Mucosa of rectum (tissue), 2 donors: ENCODE measurements at regions not wholly inside any gene's neighbourhood (a gene's known extent, or its start where the extent isn't known, plus 50 kb on each side); places are given as distances from the start of the nearest gene placed in this dataset.

Source experiments
- H3K27ac ChIP-seq, 2 donors: one replicate each; pipeline ENCODE4 v1.7.0; 2013; ENCODE audit warnings: inconsistent platforms in 2 of 2, low read depth in 2 of 2, low read length in 2 of 2
- H3K27me3 ChIP-seq, 2 donors: one replicate each; pipeline ENCODE4 v1.7.0; 2013; ENCODE audit warnings: low read length in 2 of 2; ENCODE audit not compliant: control insufficient read depth in 2 of 2, insufficient read depth in 2 of 2
- H3K36me3 ChIP-seq, 2 donors: one replicate each; pipeline ENCODE4 v1.7.0; 2013; ENCODE audit warnings: low read length in 2 of 2; ENCODE audit not compliant: control insufficient read depth in 2 of 2, insufficient read depth in 2 of 2
- H3K4me1 ChIP-seq, 2 donors: one replicate each; pipeline ENCODE4 v1.7.0; 2013; ENCODE audit warnings: low read length in 2 of 2, mild to moderate bottlenecking in 1 of 2; ENCODE audit not compliant: control insufficient read depth in 2 of 2, insufficient read depth in 2 of 2
- H3K4me3 ChIP-seq, 2 donors: one replicate each; pipeline ENCODE4 v1.7.0; 2013; ENCODE audit warnings: low read length in 2 of 2
- H3K9ac ChIP-seq, 2 donors: one replicate each; pipeline ENCODE4 v1.7.0; 2013; ENCODE audit warnings: low read length in 2 of 2, low read depth in 1 of 2, mild to moderate bottlenecking in 1 of 2
- H3K9me3 ChIP-seq, 2 donors: one replicate each; pipeline ENCODE4 v1.7.0; 2013; ENCODE audit warnings: low read length in 2 of 2; ENCODE audit not compliant: control insufficient read depth in 2 of 2
- donor health status: healthy.
- donor health status: Normal muscosa, but diverticular disease.

GRCh38 chr6:121020656-121021055, 313.6 kb downstream of the TBC1D32 start:
- H3K4me3 ChIP-seq = no peak overlapping the region
- no peak overlapping the region for H3K9ac ChIP-seq
- no peak overlapping the region for H3K27ac ChIP-seq
- H3K4me1 ChIP-seq = no peaks in the 10 kb centered on the region
- H3K9me3 ChIP-seq = no peaks in the 10 kb centered on the region
- no peaks in the 10 kb centered on the region for H3K27me3 ChIP-seq
- no peaks in the 10 kb centered on the region for H3K36me3 ChIP-seq

- no peak overlapping the region for H3K27ac ChIP-seq
- H3K36me3 ChIP-seq = no peaks in the 10 kb centered on the region
- no peaks in the 10 kb centered on the region for H3K27me3 ChIP-seq
- H3K9ac ChIP-seq = no peak overlapping the region
- no peaks in the 10 kb centered on the region for H3K9me3 ChIP-seq
- no peaks in the 10 kb centered on the region for H3K4me1 ChIP-seq
- H3K4me3 ChIP-seq = no peak overlapping the region
Measured at GRCh38 chr6:121008553-121008952, 325.7 kb downstream of the TBC1D32 start.

DNA sequence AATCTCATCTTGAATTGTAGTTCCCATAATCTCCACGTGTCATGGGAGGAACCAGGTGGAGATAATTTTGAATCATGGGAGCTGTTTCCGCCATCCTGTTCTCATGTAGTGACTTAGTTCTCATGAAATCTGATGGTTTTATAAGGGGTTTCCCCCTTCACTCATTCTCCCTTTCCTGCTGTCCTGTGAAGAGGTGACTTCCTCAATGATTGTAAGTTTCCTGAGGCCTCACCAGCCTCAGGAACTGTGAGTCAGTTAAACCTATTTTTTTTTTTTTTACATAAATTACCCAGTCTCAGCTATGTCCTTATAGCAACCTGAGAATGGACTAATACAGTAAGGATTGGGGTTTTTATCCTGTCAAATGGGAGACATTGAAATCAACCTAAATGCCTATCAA, 328.3 kb downstream of the TBC1D32 start:
- H3K9ac ChIP-seq = no peak overlapping the region
- no peaks in the 10 kb centered on the region for H3K4me1 ChIP-seq
- no peaks in the 10 kb centered on the region for H3K27me3 ChIP-seq
- H3K4me3 ChIP-seq = no peak overlapping the region
- no peak overlapping the region for H3K27ac ChIP-seq
- H3K36me3 ChIP-seq = no peaks in the 10 kb centered on the region
- H3K9me3 ChIP-seq = no peaks in the 10 kb centered on the region

GRCh38 chr6:121000381-121000780, 333.9 kb downstream of the TBC1D32 start:
- no peaks in the 10 kb centered on the region for H3K9me3 ChIP-seq
- H3K27ac ChIP-seq = no peak overlapping the region
- H3K9ac ChIP-seq = no peak overlapping the region
- no peaks in the 10 kb centered on the region for H3K27me3 ChIP-seq
- no peaks in the 10 kb centered on the region for H3K4me1 ChIP-seq
- H3K36me3 ChIP-seq = no peaks in the 10 kb centered on the region
- H3K4me3 ChIP-seq = no peak overlapping the region

DNA sequence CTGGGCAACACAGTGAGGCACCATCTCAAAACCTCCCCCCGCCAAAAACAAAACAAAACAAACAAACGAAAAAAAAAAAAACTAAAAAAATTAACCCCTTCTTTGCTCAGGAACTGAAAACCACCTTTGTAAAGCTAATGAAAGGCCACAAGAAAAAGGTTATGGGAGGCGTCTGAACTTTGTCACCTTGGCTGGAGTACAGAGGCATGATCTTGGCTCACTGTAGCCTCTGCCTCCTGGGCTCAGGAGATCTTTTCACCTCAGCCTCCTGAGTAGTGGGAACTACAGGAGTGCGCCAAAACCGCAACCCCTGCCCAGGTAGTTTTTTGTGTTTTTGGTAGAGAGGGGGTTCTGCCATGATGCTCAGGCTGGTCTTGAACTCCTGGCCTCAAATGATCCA, 337.9 kb downstream of the TBC1D32 start:
- Histone ChIP-seq H3K9me3 (no peaks in the 10 kb centered on the region), H3K4me1 (no peaks in the 10 kb centered on the region), H3K4me3 (no peak overlapping the region), H3K9ac (no peak overlapping the region), H3K27ac (no peak overlapping the region), H3K36me3 (no peaks in the 10 kb centered on the region), H3K27me3 (no peaks in the 10 kb centered on the region)

GRCh38 chr6:120994573-120994967, 339.7 kb downstream of the TBC1D32 start:
- Histone ChIP-seq H3K4me3 (no peak overlapping the region), H3K27ac (no peak overlapping the region)

GRCh38 chr6:120993929-120994572, 340.2 kb downstream of the TBC1D32 start:
- Histone ChIP-seq H3K36me3 (no peaks in the 10 kb centered on the region), H3K9me3 (no peaks in the 10 kb centered on the region), H3K4me1 (no peaks in the 10 kb centered on the region), H3K27me3 (no peaks in the 10 kb centered on the region), H3K27ac (no peak overlapping the region), H3K4me3 (no peak overlapping the region), H3K9ac (no peak overlapping the region)

More at GRCh38 chr6:120994573-120994967, 339.7 kb downstream of the TBC1D32 start:
- no peak overlapping the region for H3K9ac ChIP-seq
- H3K36me3 ChIP-seq = no peaks in the 10 kb centered on the region
- no peaks in the 10 kb centered on the region for H3K4me1 ChIP-seq
- no peaks in the 10 kb centered on the region for H3K27me3 ChIP-seq
- H3K9me3 ChIP-seq = no peaks in the 10 kb centered on the region

DNA sequence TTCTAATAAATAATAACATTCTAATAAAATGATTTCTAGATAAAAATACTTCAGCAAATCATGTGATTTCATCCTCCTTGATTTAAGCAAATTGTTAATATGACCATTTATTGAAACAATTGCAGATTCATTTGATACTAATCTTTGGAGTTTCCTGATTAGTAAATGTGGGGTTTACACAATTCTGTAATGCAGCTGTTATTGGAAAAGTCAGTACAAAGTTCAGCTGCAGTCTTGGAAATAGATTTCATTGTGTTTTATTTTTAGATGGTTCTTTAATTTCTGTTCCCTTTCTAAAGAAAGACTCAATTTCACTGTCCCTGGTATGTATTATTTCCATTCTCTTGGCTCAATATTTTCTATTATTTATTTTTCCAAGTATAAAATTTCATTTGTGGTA, 342.0 kb downstream of the TBC1D32 start:
- Histone ChIP-seq H3K4me3 (no peak overlapping the region), H3K27me3 (no peaks in the 10 kb centered on the region), H3K36me3 (no peaks in the 10 kb centered on the region), H3K9ac (no peak overlapping the region), H3K4me1 (no peaks in the 10 kb centered on the region), H3K27ac (no peak overlapping the region), H3K9me3 (no peaks in the 10 kb centered on the region)

DNA sequence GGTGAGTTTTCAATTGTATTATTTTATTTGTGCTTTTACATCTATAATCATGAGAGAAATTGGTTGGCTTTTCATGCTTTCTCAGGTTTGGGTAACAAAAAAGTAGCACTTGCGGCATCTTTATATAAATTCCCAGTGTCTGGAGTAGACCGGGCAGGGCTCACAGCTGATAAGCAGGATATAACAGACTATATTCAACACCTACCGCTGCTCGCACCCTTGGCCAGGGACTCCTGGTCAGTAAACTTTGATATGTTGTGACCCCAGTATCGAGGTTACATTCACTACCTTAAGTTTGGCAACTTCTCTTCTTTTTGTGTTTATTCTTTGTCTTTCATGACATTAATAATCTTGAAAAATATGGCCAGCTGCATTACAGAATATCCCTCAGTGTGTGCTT, 343.4 kb downstream of the TBC1D32 start:
- Histone ChIP-seq H3K4me1 (no peaks in the 10 kb centered on the region), H3K4me3 (no peak overlapping the region), H3K27me3 (no peaks in the 10 kb centered on the region), H3K9ac (no peak overlapping the region), H3K36me3 (no peaks in the 10 kb centered on the region), H3K27ac (no peak overlapping the region), H3K9me3 (no peaks in the 10 kb centered on the region)

- Histone ChIP-seq H3K4me3 (no peak overlapping the region), H3K9ac (no peak overlapping the region), H3K27me3 (no peaks in the 10 kb centered on the region), H3K9me3 (no peaks in the 10 kb centered on the region), H3K36me3 (no peaks in the 10 kb centered on the region), H3K4me1 (no peaks in the 10 kb centered on the region), H3K27ac (no peak overlapping the region)
Measured at GRCh38 chr6:120981835-120982234, 352.4 kb downstream of the TBC1D32 start.

DNA sequence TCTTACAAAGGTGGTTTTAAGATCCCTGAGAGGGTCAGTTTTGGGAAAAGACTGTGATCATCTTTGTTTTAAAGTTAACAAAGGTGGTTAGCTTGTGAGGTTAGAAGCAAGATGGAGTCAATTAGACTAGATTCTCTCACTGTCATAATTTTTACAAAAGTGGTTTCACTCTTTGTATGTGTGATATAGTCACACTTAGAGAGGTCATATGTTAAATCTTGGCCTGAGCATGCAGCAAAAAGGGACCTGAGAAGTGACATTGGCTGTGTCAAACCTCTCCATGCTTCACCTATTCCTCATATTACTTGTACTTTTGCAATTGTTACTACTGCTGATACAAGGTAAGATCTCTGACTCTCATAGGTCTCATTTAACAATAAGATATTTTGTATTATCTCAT, 368.0 kb downstream of the TBC1D32 start:
- Histone ChIP-seq H3K27me3 (no peaks in the 10 kb centered on the region), H3K9ac (no peak overlapping the region), H3K4me3 (no peak overlapping the region), H3K27ac (no peak overlapping the region), H3K36me3 (no peaks in the 10 kb centered on the region), H3K9me3 (peaks cover 0 to 2% of the 10 kb centered on the region in 2 donors), H3K4me1 (no peaks in the 10 kb centered on the region)
